Activated T-helper 9 cell treated with anti-CD3 and anti-CD28 coated beads, Interleukin-2, amount 50 U/mL, for 16 hours (primary cell): ENCODE measurements at regions not wholly inside any gene's neighbourhood (a gene's known extent, or its start where the extent isn't known, plus 50 kb on each side); places are given as distances from the start of the nearest gene placed in this dataset.

Source experiments
- DNase-seq: peaks from one replicate; pipeline ENCODE4 v3.0.0-alpha.2; 2020; ENCODE audit warnings: low read depth

DNA sequence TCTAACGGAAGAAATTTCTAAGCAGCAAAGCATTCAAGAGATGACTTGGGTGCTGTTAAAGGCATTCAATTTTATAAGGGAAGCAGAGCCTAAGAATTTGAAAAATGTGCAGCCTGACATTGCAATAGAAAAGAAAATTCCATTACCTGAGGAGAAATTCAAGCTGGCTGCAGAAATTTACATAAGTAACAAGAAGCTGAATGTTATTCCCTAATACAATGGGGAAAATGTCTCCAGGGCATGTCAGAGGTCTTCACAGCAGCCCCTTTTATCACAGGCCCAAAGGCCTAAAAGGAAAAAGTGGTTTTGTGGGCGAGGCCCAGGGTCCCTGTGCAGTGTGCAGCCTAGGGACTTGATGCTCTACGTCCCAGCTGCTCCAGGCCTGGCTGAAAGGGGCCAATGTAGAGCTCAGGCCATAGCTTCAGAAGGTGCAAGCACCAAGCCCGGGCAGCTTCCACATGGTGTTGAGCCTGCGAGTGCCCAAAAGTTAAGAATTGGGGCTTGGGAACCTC lies 306.7 kb downstream of the RDH14 start:
- no peak for DNase-seq

DNA sequence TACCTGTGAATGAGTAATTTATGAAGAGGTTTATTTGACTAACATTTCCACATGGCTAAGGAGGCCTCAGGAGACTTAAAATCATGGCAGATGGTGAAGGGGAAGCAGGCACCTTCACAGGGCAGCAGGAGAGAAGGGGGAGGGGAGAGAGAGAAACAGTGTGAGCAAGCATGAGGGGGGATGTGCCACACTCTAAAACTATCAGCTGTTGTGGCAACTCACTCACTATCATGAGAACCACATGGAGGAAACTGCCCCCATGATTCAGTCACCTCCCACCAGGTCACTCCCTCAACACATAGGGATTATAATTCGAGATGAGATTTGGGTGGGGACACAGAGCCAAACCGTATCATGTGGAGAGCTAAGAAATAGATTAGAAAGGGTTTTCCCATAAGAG lies 309.0 kb downstream of the RDH14 start:
- DNase-seq, result no peak

DNA sequence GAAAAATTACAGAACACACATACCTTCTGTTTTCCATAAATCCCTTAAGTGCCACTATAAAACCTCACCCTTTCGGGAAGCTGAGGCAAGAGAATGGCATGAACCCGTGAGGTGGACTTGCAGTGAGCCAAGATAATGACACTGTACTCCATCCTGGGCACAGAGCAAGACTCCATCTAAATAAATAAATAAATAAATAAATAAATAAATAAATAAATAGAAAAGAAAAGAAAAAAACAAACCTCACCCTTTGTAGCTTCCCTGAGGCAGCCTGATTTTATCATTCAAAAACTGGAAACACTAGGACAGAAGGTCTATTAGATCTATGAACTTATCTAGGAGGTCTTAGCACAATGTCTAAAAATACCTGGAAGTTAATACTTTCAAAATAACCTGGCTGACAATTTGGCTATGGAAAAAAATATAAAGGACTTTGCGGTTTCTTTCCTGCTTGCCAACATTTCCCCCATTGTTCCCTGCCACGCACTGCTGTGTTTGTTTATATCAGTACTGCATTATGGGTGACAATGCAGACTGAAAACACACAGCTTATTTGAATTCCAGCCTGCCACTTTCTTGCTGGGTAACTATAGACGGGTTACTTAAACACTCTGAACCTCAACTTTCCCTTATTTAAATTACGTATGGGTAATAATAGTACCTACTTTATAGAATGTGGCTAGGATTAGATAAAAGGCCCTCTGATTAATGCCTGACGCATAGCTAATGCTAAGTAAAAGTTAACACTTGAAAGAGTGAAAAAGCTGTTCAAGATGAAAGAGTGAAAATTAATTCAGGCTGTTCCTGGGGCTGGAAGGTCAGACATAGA lies 313.0 kb downstream of the RDH14 start:
- no peak for DNase-seq

GRCh38 chr2:18245375-18245774 lies 315.1 kb downstream of the RDH14 start:
- DNase-seq, result no peak

DNA sequence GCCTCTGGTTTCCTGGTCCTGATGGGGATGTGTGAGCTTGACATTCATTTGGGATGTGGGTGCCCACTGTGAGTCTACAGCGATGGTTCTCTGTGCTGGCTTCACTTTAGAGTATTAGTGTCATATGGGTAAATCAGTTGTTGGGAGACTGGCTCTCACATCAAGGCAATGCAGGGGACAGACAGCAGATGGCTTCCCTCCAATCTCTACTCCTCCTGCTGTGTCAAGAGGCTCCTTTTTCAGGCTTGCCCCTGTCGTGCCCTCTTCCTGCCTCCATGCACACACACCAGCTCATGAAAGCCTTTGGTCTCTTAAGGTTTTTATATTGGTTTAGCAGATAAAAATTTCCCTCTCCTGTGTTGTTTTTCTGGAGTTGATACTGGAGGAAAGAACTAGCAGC lies 315.6 kb downstream of the RDH14 start:
- no peak for DNase-seq

DNA sequence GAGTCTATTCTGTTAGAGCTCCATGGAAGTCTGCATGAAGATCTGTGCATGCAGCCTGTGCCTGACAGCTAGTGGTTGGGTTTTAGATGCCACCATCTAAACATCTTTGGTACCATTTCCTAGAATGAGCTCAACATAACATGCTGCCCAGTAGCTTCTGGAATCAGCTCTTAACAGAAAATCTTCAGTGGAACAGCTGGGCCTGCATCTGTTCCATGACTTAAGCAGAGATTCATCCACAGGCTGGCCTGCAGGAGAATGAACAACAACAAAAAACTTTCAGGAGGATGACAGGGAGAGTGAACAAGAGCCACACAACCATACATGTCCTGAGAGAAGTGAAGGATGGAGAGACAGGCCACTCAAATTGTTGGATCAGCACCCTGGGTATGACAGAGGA lies 316.6 kb downstream of the RDH14 start:
- DNase-seq, result no peak

DNA sequence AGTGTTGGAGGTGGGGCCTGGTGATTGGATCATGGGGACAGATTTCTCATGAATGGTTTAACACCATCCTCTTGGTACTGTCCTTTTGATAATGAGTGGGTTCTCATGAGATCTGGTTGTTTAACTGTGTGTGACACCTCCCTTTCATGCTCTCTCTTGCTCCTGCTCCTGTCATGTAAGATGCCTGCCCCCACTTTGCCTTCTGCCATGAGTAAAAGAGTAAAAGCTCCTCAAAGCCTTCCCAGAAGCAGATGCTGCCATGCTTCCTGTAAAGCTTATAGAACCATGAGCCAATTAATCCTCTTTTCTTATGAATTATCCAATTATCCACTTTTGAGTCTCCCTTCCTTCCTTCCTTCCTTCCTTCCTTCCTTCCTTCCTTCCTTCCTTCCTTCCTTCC lies 317.7 kb downstream of the RDH14 start:
- no peak for DNase-seq

DNA sequence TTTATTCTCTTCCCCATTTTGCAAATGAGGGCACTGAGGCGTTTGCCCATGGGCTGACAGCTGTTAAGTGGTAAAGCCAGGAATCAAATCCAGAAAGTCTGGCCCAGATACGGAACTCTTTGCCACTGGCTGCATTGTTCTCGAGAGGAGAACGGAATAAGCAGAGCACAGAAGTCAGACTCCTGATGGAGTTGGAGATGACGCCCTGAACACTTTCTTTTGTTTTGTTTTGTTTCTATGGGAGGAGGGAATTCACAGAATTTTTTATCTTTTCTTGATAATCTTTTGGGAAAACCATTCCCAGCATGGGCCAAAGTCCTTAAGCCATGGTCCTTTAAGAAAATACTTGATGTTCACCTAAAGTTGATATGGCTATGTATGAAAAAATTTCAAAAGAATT lies 322.2 kb downstream of the RDH14 start:
- DNase-seq, result no peak

DNA sequence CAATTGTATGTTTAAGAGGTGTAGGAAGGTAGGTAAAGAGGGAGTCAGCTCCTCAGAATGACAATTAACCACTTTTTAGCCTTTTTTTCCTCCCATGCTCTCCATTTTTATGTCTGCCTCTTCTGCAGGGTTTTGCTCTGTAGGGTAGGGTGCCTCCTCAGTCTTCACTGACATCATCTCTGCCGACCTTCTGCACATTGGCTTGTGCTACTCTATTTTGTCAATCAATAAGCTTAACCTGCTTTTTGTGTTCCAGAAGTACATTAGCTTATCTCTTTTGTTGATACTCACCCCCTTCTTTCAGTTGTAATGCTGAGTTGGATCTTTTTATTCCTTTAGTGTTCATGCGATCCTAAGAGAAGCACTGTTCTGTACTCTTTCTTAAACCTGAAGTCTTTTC lies 323.2 kb downstream of the RDH14 start:
- no peak for DNase-seq

DNA sequence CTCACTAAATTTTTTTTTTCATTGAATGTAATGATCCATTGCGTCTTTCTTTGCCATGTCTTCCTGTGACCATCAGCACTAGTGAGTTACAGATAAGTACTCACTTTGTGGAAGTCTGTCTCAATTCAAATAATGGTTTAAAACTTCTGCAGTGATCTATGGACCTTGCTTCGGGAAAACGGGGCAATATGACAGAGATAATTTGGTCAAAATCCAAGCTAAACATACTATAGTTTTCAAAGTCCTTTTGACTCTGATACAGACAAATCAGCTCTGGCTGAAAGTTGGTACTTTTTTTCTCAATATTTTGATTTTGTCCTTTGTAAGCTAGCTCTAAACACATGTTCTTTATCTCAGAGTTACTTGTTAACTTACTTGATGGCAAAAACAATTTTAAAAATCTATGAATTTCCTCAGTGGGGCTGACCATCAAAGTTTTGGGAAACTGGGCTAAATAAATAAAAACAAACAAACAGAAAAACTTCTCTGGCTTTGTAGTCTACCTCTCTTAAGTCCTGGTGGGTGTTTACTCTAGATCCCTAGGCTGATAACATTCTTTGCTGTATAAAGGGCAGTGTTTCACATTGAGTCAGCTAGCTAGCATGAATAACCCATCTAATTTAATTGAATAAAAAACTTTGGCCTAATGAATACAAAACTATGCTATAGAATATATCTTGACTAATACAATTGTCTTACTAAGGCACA lies 327.6 kb downstream of the RDH14 start:
- no peak for DNase-seq

DNA sequence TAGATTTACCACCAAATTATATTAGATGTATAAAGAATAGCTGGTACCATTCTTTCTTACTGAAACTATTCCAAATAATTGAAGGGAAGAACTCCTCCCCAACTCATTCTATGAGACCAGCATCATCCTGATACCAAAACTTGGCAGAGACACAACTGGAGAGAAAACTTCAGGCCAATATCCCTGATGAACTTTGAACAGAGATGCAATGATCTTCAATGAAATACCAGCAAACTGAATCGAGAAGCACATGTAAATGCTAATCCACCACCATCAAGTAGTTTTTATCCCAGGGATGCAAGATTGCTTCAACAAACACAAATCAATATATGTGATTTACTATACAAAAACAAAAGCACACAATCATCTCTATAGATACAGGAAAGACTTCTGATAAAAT lies 329.8 kb downstream of the RDH14 start:
- no peak for DNase-seq

GRCh38 chr2:18219676-18220075 lies 340.8 kb downstream of the RDH14 start:
- no peak for DNase-seq

- DNase-seq, result no peak
These were observed 339.9 kb downstream of the KCNS3 start for GRCh38 chr2:18218160-18218933.

DNA sequence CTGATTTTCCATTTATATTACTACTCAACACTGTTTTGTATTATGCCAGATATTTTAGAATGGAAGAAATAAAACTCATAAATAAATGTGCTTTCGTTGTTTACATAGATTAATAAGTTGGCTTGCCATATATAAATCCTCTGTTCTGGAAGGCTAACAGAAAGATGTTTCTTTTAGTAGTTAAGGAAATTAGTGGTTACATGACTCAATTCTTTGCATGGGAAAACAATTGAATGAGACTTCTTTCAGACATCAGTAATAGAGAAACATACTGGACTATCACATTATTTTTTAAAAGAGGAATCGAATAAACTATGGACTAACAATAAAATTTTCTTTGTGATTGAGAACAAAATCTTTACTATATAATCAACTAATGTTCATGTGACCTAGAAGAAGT lies 336.5 kb downstream of the KCNS3 start:
- no peak for DNase-seq

DNA sequence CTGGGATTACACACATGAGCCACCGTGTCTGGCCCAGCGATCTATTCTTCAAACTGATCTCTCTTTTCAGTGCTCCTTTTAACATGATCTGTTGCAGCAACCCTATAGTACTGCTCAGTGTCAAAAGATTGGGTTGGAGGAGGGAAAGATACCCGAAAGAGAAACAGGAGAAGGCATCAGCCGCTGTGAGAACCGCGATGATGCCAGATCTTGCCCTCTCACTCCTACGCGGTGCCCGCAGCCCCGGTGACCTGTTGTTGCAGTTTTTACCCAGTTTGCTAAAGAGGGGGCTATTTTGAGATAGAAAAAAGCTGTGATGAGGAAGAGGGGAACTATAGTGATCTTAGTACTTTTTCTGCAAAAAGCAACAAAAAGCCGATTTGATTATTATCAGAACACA lies 335.5 kb downstream of the KCNS3 start:
- DNase-seq, result no peak

- DNase-seq, result no peak
These were observed 331.6 kb downstream of the KCNS3 start for GRCh38 chr2:18209934-18210639.

DNA sequence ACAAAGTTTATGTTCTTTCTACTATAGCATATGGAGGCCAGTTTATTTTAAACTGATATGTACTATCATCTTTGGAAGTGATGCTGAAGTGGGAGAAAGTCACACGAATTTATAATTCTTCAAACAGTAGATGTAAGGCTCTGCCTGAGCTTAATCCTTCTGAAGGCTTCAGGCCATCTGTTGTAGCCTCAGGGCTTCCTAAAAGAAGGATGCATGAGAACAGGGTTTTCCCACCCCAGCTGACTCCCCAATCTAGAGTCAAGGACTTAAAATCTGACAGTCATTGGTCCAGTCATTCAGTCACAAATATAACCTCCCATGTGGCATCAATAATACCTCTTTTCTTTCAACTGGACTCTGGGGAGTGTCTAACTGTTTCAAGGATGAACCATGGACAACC lies 330.5 kb downstream of the KCNS3 start:
- DNase-seq, result no peak

DNA sequence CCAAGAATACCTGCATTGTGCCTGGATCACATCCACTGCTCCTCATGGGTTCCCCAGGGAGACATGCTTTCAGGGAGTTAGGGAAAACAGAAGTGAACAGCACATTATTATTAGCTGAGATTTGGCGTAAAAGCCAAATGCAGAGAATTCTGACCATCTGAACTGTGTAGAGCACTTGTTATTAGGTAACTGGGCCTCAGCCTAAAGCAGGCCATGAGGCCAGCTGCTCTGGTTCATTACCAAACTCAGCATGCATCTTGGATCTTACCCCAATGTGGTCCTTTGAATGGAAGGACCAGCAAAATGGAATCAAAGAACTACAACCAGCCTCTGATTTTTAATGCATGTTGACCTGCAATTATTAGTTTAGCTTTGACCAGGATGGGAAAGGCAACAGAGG lies 322.3 kb downstream of the KCNS3 start:
- DNase-seq, result no peak

GRCh38 chr2:18198677-18199076 lies 320.2 kb downstream of the KCNS3 start:
- DNase-seq, result no peak

DNA sequence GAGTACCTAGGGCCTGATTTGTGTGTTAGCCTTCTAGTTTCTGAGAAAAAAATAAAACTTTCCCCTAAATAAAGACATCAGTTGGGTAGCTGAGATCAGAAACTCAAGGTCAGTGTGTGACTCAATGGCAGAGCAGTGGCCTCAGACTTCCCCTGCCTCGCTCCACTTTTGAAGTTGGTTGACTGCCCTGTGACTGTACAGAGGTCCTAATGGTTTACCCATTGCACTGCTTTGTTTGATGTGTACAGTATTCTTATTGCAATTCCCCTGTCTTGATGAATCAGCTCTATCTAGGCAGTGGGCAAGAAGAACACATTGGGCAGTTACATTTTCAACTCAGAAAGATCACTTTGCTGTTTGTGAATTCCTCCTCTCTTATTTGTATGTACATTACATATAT lies 315.7 kb downstream of the KCNS3 start:
- DNase-seq, result no peak

GRCh38 chr2:18186816-18187613 lies 308.5 kb downstream of the KCNS3 start:
- DNase-seq, result no peak
